Suprapubic skin (tissue), 4 donors: ENCODE measurements at regions not wholly inside any gene's neighbourhood (a gene's known extent, or its start where the extent isn't known, plus 50 kb on each side); places are given as distances from the start of the nearest gene placed in this dataset.

Source experiments
- DNase-seq, 2 donors: peaks; one replicate each; pipeline ENCODE4 v3.0.0-alpha.2; 2019; ENCODE audit warnings: low spot score in 2 of 2
- H3K27ac ChIP-seq: fragments of 200-600 bp; sonication (generic); one replicate; pipeline ENCODE4 v1.5.1; 2019
- H3K27me3 ChIP-seq: fragments of 200-600 bp; sonication (generic); one replicate; pipeline ENCODE4 v1.5.1; 2019
- H3K36me3 ChIP-seq: fragments of 200-600 bp; sonication (generic); one replicate; pipeline ENCODE4 v1.5.1; 2019
- H3K4me1 ChIP-seq: fragments of 200-600 bp; sonication (generic); one replicate; pipeline ENCODE4 v1.5.1; 2019
- H3K4me3 ChIP-seq: fragments of 200-600 bp; sonication (generic); one replicate; pipeline ENCODE4 v1.5.1; 2019; ENCODE audit warnings: mild to moderate bottlenecking
- H3K9me3 ChIP-seq: fragments of 200-600 bp; sonication (generic); one replicate; pipeline ENCODE4 v1.5.1; 2019
- CTCF ChIP-seq, 2 donors: fragments of 200-600 bp in 1 of 2; fragments of 450-650 bp in 1 of 2; sonication (generic) in 1 of 2; IDR thresholded peaks; one replicate each; pipeline ENCODE4 v1.5.1; 2016 to 2019; ENCODE audit warnings: antibody characterized with exemption in 2 of 2, mild to moderate bottlenecking in 1 of 2, moderate library complexity in 1 of 2
- EP300 ChIP-seq: sonication (generic); formaldehyde crosslinking; IDR thresholded peaks from one replicate; pipeline ENCODE4 v1.6.1; 2017; ENCODE audit warnings: antibody characterized with exemption
- POLR2A ChIP-seq, 2 donors: fragments of 450-650 bp; IDR thresholded peaks; one replicate each; pipeline ENCODE4 v1.6.1; 2017; ENCODE audit warnings: antibody characterized with exemption in 2 of 2, mild to moderate bottlenecking in 2 of 2, moderate library complexity in 2 of 2
- POLR2AphosphoS5 ChIP-seq, 3 donors: sonication (generic); formaldehyde crosslinking; IDR thresholded peaks; one replicate each; pipeline ENCODE4 v1.6.1; 2017; ENCODE audit warnings: antibody characterized with exemption in 3 of 3
- WGBS: methylation state at CpG from one replicate; pipeline ENCODE4 v1.1.5; 2018; 5-methylcytosine and 5-hydroxymethylcytosine counted together

- H3K27ac ChIP-seq, result peak overlapping the region; percentile 37
These were observed 194.7 kb upstream of the KLF4 start for GRCh38 chr9:107684224-107684623.

GRCh38 chr9:107683566-107683965 lies 194.0 kb upstream of the KLF4 start:
- Histone ChIP-seq H3K36me3 (no peaks in the 10 kb centered on the region), H3K9me3 (no peaks in the 10 kb centered on the region)

More at GRCh38 chr9:107684224-107684623, 194.7 kb upstream of the KLF4 start:
- H3K4me3 ChIP-seq, result no peak overlapping the region
- TF ChIP-seq POLR2AphosphoS5 (IDR thresholded peaks at IDR 0.05), result no peak
- no peak for TF ChIP-seq EP300
- no peak for TF ChIP-seq CTCF (IDR thresholded peaks at IDR 0.05)
- no peak for TF ChIP-seq POLR2A (IDR thresholded peaks at IDR 0.05)
- H3K4me1 ChIP-seq, result no peaks in the 10 kb centered on the region
- no peaks in the 10 kb centered on the region for H3K27me3 ChIP-seq
- WGBS, result 92% methylated on average over 6 of the region's 6 CpGs
- H3K36me3 ChIP-seq, result no peaks in the 10 kb centered on the region
- no peaks in the 10 kb centered on the region for H3K9me3 ChIP-seq
- no peak for DNase-seq

GRCh38 chr9:107681988-107682387 lies 192.4 kb upstream of the KLF4 start:
- Histone ChIP-seq H3K27ac (no peak overlapping the region), H3K27me3 (no peaks in the 10 kb centered on the region), H3K4me1 (no peaks in the 10 kb centered on the region), H3K4me3 (no peak overlapping the region), H3K36me3 (no peaks in the 10 kb centered on the region), H3K9me3 (no peaks in the 10 kb centered on the region)
- 92% methylated on average over 3 of the region's 4 CpGs for WGBS
- TF ChIP-seq EP300, result no peak
- no peak for TF ChIP-seq CTCF (IDR thresholded peaks at IDR 0.05)
- TF ChIP-seq POLR2AphosphoS5 (IDR thresholded peaks at IDR 0.05), result no peak
- no peak for TF ChIP-seq POLR2A (IDR thresholded peaks at IDR 0.05)
- DNase-seq, result no peak

More at GRCh38 chr9:107683566-107683965, 194.0 kb upstream of the KLF4 start:
- Histone ChIP-seq H3K4me1 (no peaks in the 10 kb centered on the region), H3K4me3 (no peak overlapping the region), H3K27me3 (no peaks in the 10 kb centered on the region), H3K27ac (peak overlapping the region; percentile 37)
- no peak for TF ChIP-seq EP300
- TF ChIP-seq POLR2A (IDR thresholded peaks at IDR 0.05), result no peak
- TF ChIP-seq CTCF (IDR thresholded peaks at IDR 0.05), result no peak
- TF ChIP-seq POLR2AphosphoS5 (IDR thresholded peaks at IDR 0.05), result no peak
- DNase-seq, result no peak

- Histone ChIP-seq H3K27ac (no peak overlapping the region), H3K36me3 (no peaks in the 10 kb centered on the region), H3K27me3 (no peaks in the 10 kb centered on the region), H3K4me3 (no peak overlapping the region), H3K9me3 (no peaks in the 10 kb centered on the region), H3K4me1 (peaks cover 7% of the 10 kb centered on the region)
- 86% methylated on average over 10 of the region's 10 CpGs for WGBS
- TF ChIP-seq POLR2A (IDR thresholded peaks at IDR 0.05), result no peak
- no peak for DNase-seq
These were observed 186.0 kb upstream of the KLF4 start for GRCh38 chr9:107675351-107676259.

- peak; percentile 76 to 81 for DNase-seq
- Histone ChIP-seq H3K4me1 (peaks cover 7% of the 10 kb centered on the region), H3K4me3 (no peak overlapping the region), H3K27ac (no peak overlapping the region), H3K36me3 (no peaks in the 10 kb centered on the region), H3K9me3 (no peaks in the 10 kb centered on the region), H3K27me3 (no peaks in the 10 kb centered on the region)
- TF ChIP-seq POLR2AphosphoS5 (IDR thresholded peaks at IDR 0.05) (peak; percentile 53 to 96 (median 71)), POLR2A (IDR thresholded peaks at IDR 0.05) (no peak), CTCF (IDR thresholded peaks at IDR 0.05) (peak in 1 of 2 donors; percentile 12)
- 79% methylated on average over 5 of the region's 5 CpGs for WGBS
These were observed 185.2 kb upstream of the KLF4 start for GRCh38 chr9:107674721-107675277.
